Left ventricle myocardium inferior (tissue), 1 donor: ENCODE measurements at regions not wholly inside any gene's neighbourhood (a gene's known extent, or its start where the extent isn't known, plus 50 kb on each side); places are given as distances from the start of the nearest gene placed in this dataset.

Experiments
- DNase-seq: peaks from one replicate; pipeline ENCODE4 v3.0.0-alpha.2; 2020
- H3K27ac ChIP-seq: fragments of 200-600 bp; replicated peaks from 2 replicates; pipeline ENCODE4 v1.8.0; 2021
- H3K27me3 ChIP-seq: fragments of 200-600 bp; 2 replicates; pipeline ENCODE4 v1.8.0; 2021; ENCODE audit warnings: low read depth
- H3K36me3 ChIP-seq: fragments of 200-600 bp; 2 replicates; pipeline ENCODE4 v1.8.0; 2021
- H3K4me1 ChIP-seq: fragments of 200-600 bp; 2 replicates; pipeline ENCODE4 v1.8.0; 2021
- H3K4me3 ChIP-seq: fragments of 200-600 bp; 2 replicates; pipeline ENCODE4 v1.8.0; 2021; ENCODE audit warnings: mild to moderate bottlenecking, moderate library complexity
- H3K9me3 ChIP-seq: fragments of 200-600 bp; replicated peaks from 2 replicates; pipeline ENCODE4 v1.8.0; 2021
- CTCF ChIP-seq: fragments of 200-600 bp; IDR thresholded peaks from 2 replicates; pipeline ENCODE4 v1.8.0; 2021; ENCODE audit warnings: antibody characterized with exemption, mild to moderate bottlenecking, borderline replicate concordance
- intact Hi-C: fragments of 100-400 bp; cut with micrococcal nuclease; formaldehyde crosslinking; loops from one replicate; pipeline ENCODE4 v1.11.0; 2022
- donor health status: DM: no; HTN: yes; CAD: no; lungs with severe emphysema.

- no peak for TF ChIP-seq CTCF
- no peaks in the 10 kb centered on the region for H3K4me1 ChIP-seq
These were observed 291.5 kb upstream of the KLHL29 start for GRCh38 chr2:23093513-23093912.

GRCh38 chr2:23096906-23097602 is 287.9 kb upstream of the KLHL29 start:
- TF ChIP-seq CTCF: no peak
- Histone ChIP-seq H3K27ac (no peak overlapping the region), H3K27me3 (no peaks in the 10 kb centered on the region), H3K4me3 (no peak overlapping the region), H3K9me3 (peaks cover 17% of the 10 kb centered on the region), H3K36me3 (no peaks in the 10 kb centered on the region), H3K4me1 (no peaks in the 10 kb centered on the region)
- intact Hi-C loops: no loop called here
- no peak for DNase-seq

More at GRCh38 chr2:23093513-23093912, 291.5 kb upstream of the KLHL29 start:
- Histone ChIP-seq H3K27ac (no peak overlapping the region), H3K36me3 (no peaks in the 10 kb centered on the region), H3K4me3 (no peak overlapping the region), H3K27me3 (peaks cover 1% of the 10 kb centered on the region), H3K9me3 (no peaks in the 10 kb centered on the region)
- intact Hi-C loops: no loop called here
- DNase-seq: no peak

GRCh38 chr2:23100406-23100805 is 284.6 kb upstream of the KLHL29 start:
- intact Hi-C loops: no loop called here
- H3K36me3 ChIP-seq: no peaks in the 10 kb centered on the region
- no peak overlapping the region for H3K4me3 ChIP-seq
- TF ChIP-seq CTCF: no peak
- peaks cover 17% of the 10 kb centered on the region for H3K9me3 ChIP-seq
- no peak overlapping the region for H3K27ac ChIP-seq
- H3K27me3 ChIP-seq: no peaks in the 10 kb centered on the region
- H3K4me1 ChIP-seq: no peaks in the 10 kb centered on the region
- DNase-seq: no peak

- Histone ChIP-seq H3K36me3 (no peaks in the 10 kb centered on the region), H3K4me1 (no peaks in the 10 kb centered on the region), H3K27me3 (no peaks in the 10 kb centered on the region), H3K27ac (no peak overlapping the region), H3K9me3 (peaks cover 25% of the 10 kb centered on the region), H3K4me3 (no peak overlapping the region)
- intact Hi-C loops: no loop called here
- no peak for DNase-seq
- no peak for TF ChIP-seq CTCF
These were observed 278.7 kb upstream of the KLHL29 start for GRCh38 chr2:23106242-23106785.

GRCh38 chr2:23107327-23107941 is 277.5 kb upstream of the KLHL29 start:
- no peaks in the 10 kb centered on the region for H3K4me1 ChIP-seq
- no peak for DNase-seq
- H3K4me3 ChIP-seq: no peak overlapping the region
- no peak overlapping the region for H3K27ac ChIP-seq
- TF ChIP-seq CTCF: no peak
- peaks cover 20% of the 10 kb centered on the region for H3K9me3 ChIP-seq
- intact Hi-C loops: no loop called here
- no peaks in the 10 kb centered on the region for H3K27me3 ChIP-seq
- H3K36me3 ChIP-seq: no peaks in the 10 kb centered on the region
